C4-2B (cell line): ENCODE measurements at regions not wholly inside any gene's neighbourhood (a gene's known extent, or its start where the extent isn't known, plus 50 kb on each side); places are given as distances from the start of the nearest gene placed in this dataset.

Experiments
- H3K27ac ChIP-seq: fragments of 450-650 bp; 2 replicates; pipeline ENCODE4 v1.5.1; 2017
- CTCF ChIP-seq: fragments of 450-650 bp; conservative IDR thresholded peaks from 2 replicates; pipeline ENCODE4 v1.5.1; 2017; ENCODE audit warnings: mild to moderate bottlenecking
- ZFX ChIP-seq: fragments of 450-650 bp; IDR thresholded peaks from 2 replicates; pipeline ENCODE4 v1.6.1; 2017

- H3K27ac ChIP-seq: no peak overlapping the region
These were observed 173.7 kb downstream of the ACKR3 start for GRCh38 chr2:236743039-236743920.

GRCh38 chr2:236743921-236744280 lies 174.3 kb downstream of the ACKR3 start:
- TF ChIP-seq ZFX (no peak), CTCF (no peak)
- H3K27ac ChIP-seq: no peak overlapping the region

More at GRCh38 chr2:236743039-236743920, 173.7 kb downstream of the ACKR3 start:
- TF ChIP-seq CTCF: no peak
- no peak for TF ChIP-seq ZFX

- TF ChIP-seq ZFX (no peak), CTCF (no peak)
- no peak overlapping the region for H3K27ac ChIP-seq
These were observed 174.7 kb downstream of the ACKR3 start for GRCh38 chr2:236744281-236744705.

- TF ChIP-seq CTCF (no peak), ZFX (no peak)
- no peak overlapping the region for H3K27ac ChIP-seq
These were observed 175.1 kb downstream of the ACKR3 start for GRCh38 chr2:236744716-236745115.

- TF ChIP-seq CTCF (no peak), ZFX (no peak)
- H3K27ac ChIP-seq: no peak overlapping the region
These were observed 176.0 kb downstream of the ACKR3 start for GRCh38 chr2:236745420-236746210.

- TF ChIP-seq CTCF (no peak), ZFX (no peak)
- no peak overlapping the region for H3K27ac ChIP-seq
These were observed 177.2 kb downstream of the ACKR3 start for GRCh38 chr2:236746833-236747232.

GRCh38 chr2:236747426-236747825 lies 177.8 kb downstream of the ACKR3 start:
- no peak overlapping the region for H3K27ac ChIP-seq
- no peak for TF ChIP-seq CTCF
- no peak for TF ChIP-seq ZFX
